NCI-H146 treated with DMSO at 0.1 percent for 48 hours (cell line): ENCODE measurements at regions not wholly inside any gene's neighbourhood (a gene's known extent, or its start where the extent isn't known, plus 50 kb on each side); places are given as distances from the start of the nearest gene placed in this dataset.
A peak's percentile ranks its signal among the peaks of the same experiment; 100 is the strongest.
"Not testable (repeated sequence)": the region's sequence is repeated elsewhere in the genome, so short reads cannot be mapped to it uniquely, and the experiment has no call there.

Experiments
- DNase-seq: peaks from one replicate; lab custom pipeline; 2025; ENCODE audit not compliant: unreplicated experiment; lab: John Stamatoyannopoulos, UW

DNA sequence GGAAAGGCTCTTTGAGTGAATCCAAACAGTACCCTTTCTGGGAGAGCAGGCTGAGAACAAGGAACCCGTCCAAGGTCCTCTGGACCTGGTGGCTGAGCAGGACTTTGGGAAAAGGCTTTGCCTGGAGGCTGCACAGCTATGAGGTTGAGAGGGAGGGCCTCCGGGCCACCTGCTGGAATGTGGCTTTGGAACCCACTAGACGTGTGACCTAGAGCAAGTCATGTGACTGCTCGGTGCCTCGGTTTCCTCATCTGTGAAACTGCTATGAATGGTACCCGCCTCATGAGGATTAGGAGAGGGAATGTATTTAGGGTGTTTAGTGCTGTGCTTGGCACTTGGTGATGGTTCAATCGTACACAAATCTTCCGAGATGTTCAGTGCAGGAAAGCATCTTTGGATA is 50.4 kb downstream of the HAPSTR1 start:
- DNase-seq = no peak

DNA sequence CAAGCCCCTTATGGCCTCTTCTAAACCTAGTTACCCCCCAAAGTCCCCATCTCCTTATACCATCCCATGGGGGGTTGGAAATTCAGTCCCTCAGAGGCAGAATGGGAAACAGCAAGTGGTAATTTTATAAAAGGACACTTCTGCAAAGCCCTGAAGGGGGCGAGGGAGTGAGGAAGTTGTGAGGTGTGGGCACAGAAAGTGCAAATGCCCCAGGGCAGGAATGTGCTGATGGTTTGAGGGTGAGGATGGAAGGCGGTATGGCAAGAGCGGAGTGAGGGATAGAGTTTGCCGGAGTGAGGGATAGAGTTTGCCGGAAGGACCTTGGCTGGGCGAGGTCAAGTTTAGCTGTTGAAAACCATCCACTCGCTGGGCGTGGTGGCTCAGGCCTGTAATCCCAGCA is 52.7 kb downstream of the HAPSTR1 start:
- DNase-seq = no peak

DNA sequence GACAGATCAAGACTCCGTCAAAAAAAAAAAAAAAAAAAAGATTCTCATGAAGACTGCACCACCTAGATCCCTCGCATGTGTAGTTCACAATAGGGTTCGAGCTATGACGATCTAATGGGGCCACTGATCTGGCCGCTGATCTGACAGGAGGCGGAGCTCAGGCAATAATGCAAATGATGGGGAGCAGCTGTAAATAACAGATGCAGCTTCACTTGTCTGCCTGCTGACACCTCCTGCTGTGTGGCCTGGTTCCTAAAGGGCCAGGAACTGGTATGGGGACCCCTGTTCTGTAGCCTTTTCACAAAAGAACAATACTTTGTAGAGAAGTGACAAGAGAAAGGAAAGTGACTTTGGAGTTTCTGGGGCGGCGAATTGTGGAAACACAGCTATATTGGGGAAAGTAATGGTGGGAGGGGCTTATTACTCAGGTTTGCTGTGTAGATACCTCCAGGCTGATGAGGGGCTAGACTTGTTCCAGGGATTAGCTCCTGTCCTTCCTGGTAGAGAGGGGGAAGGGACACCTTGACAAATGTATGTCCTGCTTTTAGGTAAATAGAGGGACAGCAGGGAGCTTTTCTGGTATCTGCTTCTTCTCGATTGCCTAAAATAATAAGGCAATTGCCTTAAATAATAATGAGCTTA is 57.1 kb downstream of the HAPSTR1 start:
- DNase-seq = no peak

DNA sequence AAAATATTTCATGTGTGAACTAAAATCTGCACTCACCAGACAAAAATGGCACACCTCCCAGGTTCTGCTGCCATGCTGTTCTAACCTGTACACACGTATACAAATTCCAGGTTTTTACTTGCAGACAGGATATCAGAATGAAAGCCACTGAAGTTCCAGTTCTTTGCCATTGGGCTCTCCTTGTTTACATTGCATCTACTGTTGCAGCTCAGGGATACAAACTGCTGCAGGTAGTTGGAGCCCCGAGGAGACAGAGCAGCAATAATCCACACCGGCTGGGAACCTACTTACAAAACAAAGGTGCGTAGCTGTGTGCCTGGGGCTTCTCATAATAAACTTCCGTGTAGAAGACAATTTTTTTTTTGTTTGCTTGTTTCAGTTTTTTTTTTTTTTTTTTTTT is 59.6 kb downstream of the HAPSTR1 start:
- DNase-seq = peak; percentile 60

GRCh38 chr16:9151597-9151996 is 60.2 kb downstream of the HAPSTR1 start:
- DNase-seq = no peak

DNA sequence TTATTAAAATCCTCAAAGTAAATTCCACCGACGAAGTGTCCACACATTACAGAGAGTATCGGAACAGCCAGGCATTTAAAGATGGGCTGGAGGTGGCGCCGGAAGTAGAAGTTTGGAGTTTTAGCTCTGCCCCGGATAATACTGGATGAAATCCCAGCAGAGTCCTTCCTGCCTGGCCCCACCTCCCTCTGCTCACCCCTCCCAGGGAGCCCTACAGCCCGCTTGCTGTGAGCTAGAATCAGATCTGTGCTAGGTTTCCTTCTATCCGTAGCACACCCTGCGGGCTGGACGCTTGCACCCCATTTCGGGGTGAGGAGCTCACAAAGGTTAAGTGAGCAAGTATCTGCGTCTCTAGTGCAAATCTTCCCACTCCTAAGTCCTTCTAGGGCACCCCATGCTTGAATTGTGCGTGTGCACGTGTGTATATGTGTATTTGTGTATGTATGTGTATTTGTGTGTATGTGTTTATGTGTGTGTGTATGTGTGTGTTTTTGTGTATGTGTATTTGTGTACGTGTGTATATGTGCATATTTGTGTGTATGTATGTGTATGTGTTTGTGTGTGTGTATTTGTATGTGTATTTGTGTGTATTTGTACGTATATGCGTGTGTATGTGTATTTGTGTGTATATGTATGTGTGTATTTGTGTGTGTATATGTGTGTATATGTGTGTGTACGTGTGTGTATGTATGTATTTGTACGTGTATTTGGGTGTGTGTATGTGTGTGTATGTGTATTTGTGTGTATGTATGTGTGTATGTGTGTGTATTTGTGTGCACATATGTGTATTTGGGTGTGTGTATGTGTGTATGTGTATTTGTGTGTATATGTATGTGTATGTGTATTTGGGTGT is 61.4 kb downstream of the HAPSTR1 start:
- DNase-seq = no peak

- DNase-seq = no peak
These were observed 62.0 kb downstream of the HAPSTR1 start for GRCh38 chr16:9153502-9153864.

DNA sequence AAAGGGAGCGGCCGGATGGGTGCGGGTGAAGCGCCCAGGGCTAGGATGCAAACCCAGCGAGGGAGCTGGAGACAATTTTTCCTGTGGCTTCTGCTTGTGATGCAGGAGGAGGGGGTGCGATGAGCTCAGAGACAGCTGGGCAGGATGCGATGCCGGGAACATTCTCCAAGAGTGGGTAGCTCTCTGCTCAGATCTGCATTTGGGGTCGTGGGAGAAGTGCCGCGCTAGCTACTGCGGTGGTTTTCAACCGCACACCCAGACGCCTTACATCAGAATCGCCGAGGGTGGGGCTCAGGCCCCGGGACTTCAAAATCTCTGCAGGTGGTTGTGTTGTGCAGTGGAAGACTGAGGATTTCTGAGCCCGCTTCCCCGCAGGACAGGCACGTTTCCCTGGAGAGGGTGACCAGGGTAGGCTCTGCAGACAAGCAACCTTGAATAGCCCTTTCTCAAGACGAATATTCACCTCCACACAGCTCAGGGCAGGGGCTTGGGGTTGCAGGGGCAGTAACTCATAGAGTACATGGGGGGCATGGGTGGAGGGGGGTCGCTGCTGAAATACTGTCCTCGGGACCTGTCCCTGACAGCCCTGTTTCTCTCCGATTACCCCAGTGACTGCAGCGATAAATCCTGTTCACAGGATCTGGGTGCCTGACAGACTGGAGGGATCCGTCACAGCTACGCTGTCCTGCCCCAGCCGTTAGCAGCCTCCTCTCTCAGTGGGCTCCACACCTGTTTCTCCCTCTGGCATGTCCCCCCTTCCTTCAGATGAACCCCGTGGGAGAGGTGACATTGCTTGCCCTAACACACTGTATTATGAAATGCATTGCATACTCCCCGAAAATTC is 63.3 kb downstream of the HAPSTR1 start:
- DNase-seq = no peak

- no peak for DNase-seq
These were observed 64.4 kb downstream of the HAPSTR1 start for GRCh38 chr16:9155871-9156270.

- peak; percentile 62 for DNase-seq
These were observed 68.6 kb downstream of the HAPSTR1 start for GRCh38 chr16:9159839-9160550.

DNA sequence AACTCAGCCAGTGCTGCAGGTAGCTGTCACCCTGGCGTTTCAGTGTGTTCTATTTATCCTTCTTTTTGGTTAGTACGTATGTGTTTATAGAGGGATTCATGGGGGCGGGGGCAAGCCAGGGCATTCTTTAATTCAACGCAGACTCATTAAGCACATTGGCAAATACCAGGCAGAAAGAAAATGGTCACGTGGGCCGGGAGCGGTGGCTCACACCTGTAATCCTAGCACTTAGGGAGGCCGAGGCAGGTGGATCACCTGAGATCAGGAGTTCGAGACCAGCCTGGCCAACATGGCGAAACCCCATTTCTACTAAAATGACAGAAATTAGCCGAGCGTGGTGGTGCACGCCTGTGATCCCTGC is 69.1 kb downstream of the HAPSTR1 start:
- peak; percentile 45 for DNase-seq

DNA sequence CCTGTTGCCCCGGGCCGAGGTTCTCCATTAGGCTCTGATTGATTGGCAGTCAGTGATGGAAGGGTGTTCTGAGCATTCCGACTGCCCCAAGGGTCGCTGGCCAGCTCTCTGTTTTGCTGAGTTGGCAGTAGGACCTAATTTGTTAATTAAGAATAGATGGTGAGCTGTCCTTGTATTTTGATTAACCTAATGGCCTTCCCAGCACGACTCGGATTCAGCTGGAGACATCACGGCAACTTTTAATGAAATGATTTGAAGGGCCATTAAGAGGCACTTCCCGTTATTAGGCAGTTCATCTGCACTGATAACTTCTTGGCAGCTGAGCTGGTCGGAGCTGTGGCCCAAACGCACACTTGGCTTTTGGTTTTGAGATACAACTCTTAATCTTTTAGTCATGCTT is 74.2 kb downstream of the HAPSTR1 start:
- DNase-seq = no peak

GRCh38 chr16:9166326-9166993 is 75.0 kb downstream of the HAPSTR1 start:
- not testable (repeated sequence) for DNase-seq

GRCh38 chr16:9169094-9169493 is 77.7 kb downstream of the HAPSTR1 start:
- DNase-seq = no peak

DNA sequence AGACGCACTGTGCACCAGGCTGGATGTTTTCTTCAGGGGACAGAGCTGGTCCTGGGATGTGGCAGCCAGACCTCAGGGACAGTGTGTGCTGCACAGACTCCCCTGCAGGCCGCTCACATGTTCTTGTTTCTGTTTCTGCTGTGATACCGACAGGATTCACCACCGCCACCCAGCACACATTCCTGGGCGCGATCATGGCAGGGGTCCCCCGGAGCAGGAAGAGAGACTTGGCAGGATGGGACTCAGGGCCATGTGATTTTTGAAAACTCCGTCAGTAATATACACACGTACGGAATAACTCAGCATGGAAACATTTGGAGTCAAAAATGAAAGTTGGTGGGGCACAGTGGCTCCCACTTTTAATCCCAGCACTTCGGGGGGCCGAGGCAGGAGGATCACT is 79.0 kb downstream of the HAPSTR1 start:
- no peak for DNase-seq

DNA sequence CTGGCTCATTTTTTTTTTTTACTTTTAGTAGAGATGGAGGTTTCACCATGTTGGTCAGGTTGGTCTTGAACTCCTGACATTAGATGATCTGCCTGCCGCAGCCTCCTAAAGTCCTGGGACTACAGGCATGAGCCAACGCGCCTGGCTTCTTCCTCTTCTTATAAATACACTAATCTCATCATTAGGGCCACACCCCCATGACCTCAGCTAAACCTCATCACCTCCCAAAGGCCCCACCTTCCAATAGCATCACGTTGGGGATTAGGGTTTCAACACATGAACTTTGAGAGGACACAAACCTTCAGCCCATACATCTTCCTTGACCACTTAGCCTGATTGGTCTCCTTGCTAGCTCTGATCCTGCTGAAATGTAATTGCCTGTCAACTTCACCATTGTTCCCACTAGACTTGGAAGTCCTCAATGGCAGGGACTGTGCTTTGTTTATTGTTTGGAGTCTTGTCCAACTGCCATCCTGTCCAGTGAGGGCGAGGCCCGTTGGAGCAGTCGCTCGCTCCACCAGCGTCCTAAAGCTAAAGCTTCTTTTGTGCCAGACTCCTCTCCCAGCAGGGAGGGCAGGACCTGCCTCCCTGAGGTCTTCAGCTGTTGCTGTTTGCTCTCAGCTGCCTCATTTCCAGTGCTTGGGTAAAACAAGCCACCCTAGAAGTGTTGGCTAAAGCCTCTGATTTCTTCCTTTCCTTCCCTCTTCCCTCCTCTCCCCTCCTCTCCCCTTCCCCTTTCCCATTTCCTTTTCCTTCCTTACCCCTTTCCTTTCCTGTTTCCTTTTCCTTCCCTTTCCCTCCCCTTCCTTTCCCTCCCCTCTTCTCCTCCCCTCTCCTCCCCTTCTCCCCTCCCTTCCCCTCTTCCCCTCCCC is 85.3 kb downstream of the HAPSTR1 start:
- DNase-seq = no peak

GRCh38 chr16:9177861-9178260 is 86.4 kb downstream of the HAPSTR1 start:
- DNase-seq = no peak

- no peak for DNase-seq
These were observed 92.4 kb downstream of the HAPSTR1 start for GRCh38 chr16:9183682-9184353.

DNA sequence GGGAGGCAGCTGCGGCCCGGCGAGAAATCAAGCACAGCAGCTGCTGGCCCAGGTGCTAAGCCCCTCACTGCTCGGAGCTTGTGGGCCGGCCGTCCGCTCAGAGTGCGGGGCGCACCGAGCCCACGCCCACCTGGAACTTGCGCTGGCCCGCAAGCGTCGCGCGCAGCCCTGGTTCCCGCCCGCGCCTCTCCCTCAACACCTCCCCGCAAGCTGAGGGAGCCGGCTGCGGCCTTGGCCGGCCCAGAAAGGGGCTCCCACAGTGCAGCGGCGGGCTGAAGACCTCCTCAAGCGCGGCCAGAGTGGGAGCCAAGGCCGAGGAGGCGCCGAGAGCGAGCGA is 92.9 kb downstream of the HAPSTR1 start:
- no peak for DNase-seq
